OCI-LY1 (cell line): ENCODE measurements at regions not wholly inside any gene's neighbourhood (a gene's known extent, or its start where the extent isn't known, plus 50 kb on each side); places are given as distances from the start of the nearest gene placed in this dataset.

Experiments used
- H2AFZ ChIP-seq: fragments of 200-600 bp; sonication (generic), shearing (Covaris generic); 2 replicates; pipeline ENCODE4 v1.6.0; 2014; ENCODE audit warnings: antibody characterized with exemption, mild to moderate bottlenecking, low read length
- H3F3A ChIP-seq: fragments of 200-600 bp; sonication (generic), shearing (Covaris generic); 2 replicates; pipeline ENCODE4 v1.6.0; 2014; ENCODE audit warnings: mild to moderate bottlenecking, antibody characterized with exemption, low read length, moderate library complexity; ENCODE audit not compliant: insufficient read depth
- H3K27ac ChIP-seq: fragments of 200-600 bp; sonication (generic); 2 replicates; pipeline ENCODE4 v1.5.1; 2014; ENCODE audit warnings: low read length, mixed run types, mild to moderate bottlenecking, low read depth; ENCODE audit not compliant: poor library complexity, severe bottlenecking
- H3K27me3 ChIP-seq: fragments of 200-600 bp; sonication (generic); 2 replicates; pipeline ENCODE4 v1.6.0; 2014; ENCODE audit warnings: antibody characterized with exemption, mild to moderate bottlenecking, low read length, moderate library complexity; ENCODE audit not compliant: insufficient read depth
- H3K36me3 ChIP-seq: fragments of 200-600 bp; sonication (generic); 2 replicates; pipeline ENCODE4 v1.6.1; 2014; ENCODE audit warnings: mild to moderate bottlenecking, antibody characterized with exemption, low read length, moderate library complexity, mixed read lengths; ENCODE audit not compliant: insufficient read depth
- H3K4me1 ChIP-seq: fragments of 200-600 bp; sonication (generic); 2 replicates; pipeline ENCODE4 v1.5.1; 2014; ENCODE audit warnings: mild to moderate bottlenecking, low read length, moderate library complexity; ENCODE audit not compliant: insufficient read depth, severe bottlenecking
- H3K4me2 ChIP-seq: fragments of 200-600 bp; sonication (generic), shearing (Covaris generic); 2 replicates; pipeline ENCODE4 v1.6.1; 2014; ENCODE audit warnings: low read length
- H3K4me3 ChIP-seq: fragments of 200-600 bp; sonication (generic); 2 replicates; pipeline ENCODE4 v1.5.1; 2014; ENCODE audit warnings: low read length, low read depth, mild to moderate bottlenecking, mixed read lengths; ENCODE audit not compliant: poor library complexity, severe bottlenecking
- H3K79me2 ChIP-seq: fragments of 200-600 bp; shearing (Covaris generic); 2 replicates; pipeline ENCODE4 v1.6.1; 2016; ENCODE audit warnings: mixed run types, low read length, mixed read lengths; ENCODE audit not compliant: insufficient read depth
- H3K9ac ChIP-seq: fragments of 200-600 bp; sonication (generic), shearing (Covaris generic); 2 replicates; pipeline ENCODE4 v1.6.1; 2014; ENCODE audit warnings: mild to moderate bottlenecking, low read length, mixed read lengths
- H3K9me2 ChIP-seq: fragments of 200-600 bp; sonication (generic), shearing (Covaris generic); 2 replicates; pipeline ENCODE4 v1.6.1; 2014; ENCODE audit warnings: low read depth, mild to moderate bottlenecking, low read length, mixed read lengths
- H3K9me3 ChIP-seq: fragments of 200-600 bp; shearing (Covaris generic); 2 replicates; pipeline ENCODE4 v1.6.1; 2014; ENCODE audit warnings: low read length, mixed read lengths
- H4K20me1 ChIP-seq: fragments of 200-600 bp; sonication (generic), shearing (Covaris generic); 2 replicates; pipeline ENCODE4 v1.6.0; 2016; ENCODE audit warnings: mild to moderate bottlenecking, low read length; ENCODE audit not compliant: insufficient read depth
- EZH2 ChIP-seq: fragments of 200-600 bp; sonication (generic), shearing (Covaris generic); IDR thresholded peaks from 2 replicates; pipeline ENCODE4 v1.8.0; 2017; ENCODE audit warnings: borderline replicate concordance, mixed run types, mild to moderate bottlenecking, antibody characterized with exemption, low read length, moderate library complexity, mixed read lengths
- TF ChIP-seq, protein P1 (sequence below): fragments of 200-600 bp; sonication (generic), shearing (Covaris generic); IDR thresholded peaks from 2 replicates; pipeline ENCODE4 v1.5.1; 2017; ENCODE audit warnings: mild to moderate bottlenecking, antibody characterized with exemption, low read length, moderate library complexity, mixed read lengths

- Histone ChIP-seq H3K27ac (no peak overlapping the region), H2AFZ (no peak overlapping the region), H3F3A (no peaks in the 10 kb centered on the region), H3K4me3 (no peak overlapping the region), H4K20me1 (no peaks in the 10 kb centered on the region), H3K9me2 (no peaks in the 10 kb centered on the region), H3K4me1 (no peaks in the 10 kb centered on the region), H3K36me3 (no peaks in the 10 kb centered on the region), H3K79me2 (no peaks in the 10 kb centered on the region), H3K9ac (no peak overlapping the region), H3K9me3 (no peaks in the 10 kb centered on the region), H3K27me3 (no peaks in the 10 kb centered on the region), H3K4me2 (no peak overlapping the region)
- TF ChIP-seq, protein P1, sequence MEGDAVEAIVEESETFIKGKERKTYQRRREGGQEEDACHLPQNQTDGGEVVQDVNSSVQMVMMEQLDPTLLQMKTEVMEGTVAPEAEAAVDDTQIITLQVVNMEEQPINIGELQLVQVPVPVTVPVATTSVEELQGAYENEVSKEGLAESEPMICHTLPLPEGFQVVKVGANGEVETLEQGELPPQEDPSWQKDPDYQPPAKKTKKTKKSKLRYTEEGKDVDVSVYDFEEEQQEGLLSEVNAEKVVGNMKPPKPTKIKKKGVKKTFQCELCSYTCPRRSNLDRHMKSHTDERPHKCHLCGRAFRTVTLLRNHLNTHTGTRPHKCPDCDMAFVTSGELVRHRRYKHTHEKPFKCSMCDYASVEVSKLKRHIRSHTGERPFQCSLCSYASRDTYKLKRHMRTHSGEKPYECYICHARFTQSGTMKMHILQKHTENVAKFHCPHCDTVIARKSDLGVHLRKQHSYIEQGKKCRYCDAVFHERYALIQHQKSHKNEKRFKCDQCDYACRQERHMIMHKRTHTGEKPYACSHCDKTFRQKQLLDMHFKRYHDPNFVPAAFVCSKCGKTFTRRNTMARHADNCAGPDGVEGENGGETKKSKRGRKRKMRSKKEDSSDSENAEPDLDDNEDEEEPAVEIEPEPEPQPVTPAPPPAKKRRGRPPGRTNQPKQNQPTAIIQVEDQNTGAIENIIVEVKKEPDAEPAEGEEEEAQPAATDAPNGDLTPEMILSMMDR: no peak
- no peak for TF ChIP-seq EZH2
Observed at GRCh38 chr20:24203526-24204183, 215.1 kb upstream of the GGTLC1 start.

- Histone ChIP-seq H3K27ac (no peak overlapping the region), H3K9me3 (no peaks in the 10 kb centered on the region), H3K27me3 (no peaks in the 10 kb centered on the region), H3K4me2 (no peak overlapping the region), H3K79me2 (no peaks in the 10 kb centered on the region), H3K9me2 (no peaks in the 10 kb centered on the region), H3K4me1 (no peaks in the 10 kb centered on the region), H3F3A (no peaks in the 10 kb centered on the region), H3K4me3 (no peak overlapping the region), H4K20me1 (no peaks in the 10 kb centered on the region), H3K36me3 (no peaks in the 10 kb centered on the region), H2AFZ (no peak overlapping the region), H3K9ac (no peak overlapping the region)
- TF ChIP-seq, protein P1: no peak
- no peak for TF ChIP-seq EZH2
Observed at GRCh38 chr20:24199501-24199900, 210.9 kb upstream of the GGTLC1 start.

DNA sequence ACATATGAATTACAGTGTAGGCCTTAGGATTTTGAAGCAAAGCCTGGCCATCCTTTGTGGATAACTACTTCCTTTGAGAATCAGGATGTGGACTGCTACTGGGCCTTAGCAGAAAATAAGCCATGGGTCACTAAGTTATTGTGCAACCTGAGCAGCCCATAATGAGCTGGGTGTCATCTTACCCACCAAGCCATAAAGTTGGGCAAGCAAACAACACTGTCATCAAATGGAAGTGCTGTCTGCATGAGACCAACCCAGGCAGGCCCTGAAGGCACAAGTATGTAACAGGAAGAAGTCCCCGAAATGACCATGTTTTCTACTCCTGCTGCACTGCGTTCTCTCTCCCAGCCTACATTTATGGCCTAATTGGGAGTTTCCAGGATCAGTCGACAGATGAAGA is 205.6 kb upstream of the GGTLC1 start:
- no peaks in the 10 kb centered on the region for H3K27me3 ChIP-seq
- no peak overlapping the region for H2AFZ ChIP-seq
- no peak overlapping the region for H3K27ac ChIP-seq
- H3K4me2 ChIP-seq: no peak overlapping the region
- H3K9me3 ChIP-seq: no peaks in the 10 kb centered on the region
- TF ChIP-seq, protein P1: no peak
- TF ChIP-seq EZH2: no peak
- no peaks in the 10 kb centered on the region for H4K20me1 ChIP-seq
- H3F3A ChIP-seq: no peaks in the 10 kb centered on the region
- no peak overlapping the region for H3K9ac ChIP-seq
- no peak overlapping the region for H3K4me3 ChIP-seq
- H3K9me2 ChIP-seq: no peaks in the 10 kb centered on the region
- no peaks in the 10 kb centered on the region for H3K36me3 ChIP-seq
- H3K4me1 ChIP-seq: no peaks in the 10 kb centered on the region
- no peaks in the 10 kb centered on the region for H3K79me2 ChIP-seq
